PC-9 (cell line): ENCODE measurements at regions not wholly inside any gene's neighbourhood (a gene's known extent, or its start where the extent isn't known, plus 50 kb on each side); places are given as distances from the start of the nearest gene placed in this dataset.
A peak's percentile ranks its signal among the peaks of the same experiment; 100 is the strongest.

Source experiments
- BruUV-seq: library from RNA; stranded (reverse); fragments of 400-500 nt; replicated peaks from 2 replicates; lab custom pipeline; 2021; lab: Mats Ljungman, UMichigan
- CTCF ChIA-PET: fragments of 300-600 bp; sonication (Branson Sonifier 250); formaldehyde crosslinking; loops from one replicate; lab custom pipeline; 2022; ENCODE audit warnings: antibody characterized with exemption; lab: Charles Lee
- POLR2A ChIA-PET: fragments of 300-600 bp; sonication (Branson Sonifier 250); formaldehyde crosslinking; loops from one replicate; lab custom pipeline; 2022; ENCODE audit warnings: antibody characterized with exemption; ENCODE audit not compliant: unreplicated experiment; lab: Charles Lee
- DNase-seq, 2 experiments: peaks; one replicate each; pipeline versions ENCODE4 v3.0.0 to v3.0.0-alpha.2; 2015 to 2022; ENCODE audit warnings: mixed read lengths in 1 of 2
- H2AFZ ChIP-seq: fragments of 200-600 bp; sonication (generic); 2 replicates; pipeline ENCODE4 v1.8.1; 2017; ENCODE audit warnings: antibody characterized with exemption
- H3F3A ChIP-seq: fragments of 200-600 bp; sonication (generic); 2 replicates; pipeline ENCODE4 v1.8.1; 2017; ENCODE audit warnings: antibody characterized with exemption, mild to moderate bottlenecking, low read depth; ENCODE audit not compliant: insufficient read depth
- H3K27ac ChIP-seq: fragments of 200-600 bp; sonication (generic); 2 replicates; pipeline ENCODE4 v1.6.1; 2016; ENCODE audit warnings: mixed run types
- H3K27me3 ChIP-seq: fragments of 200-600 bp; sonication (generic); 2 replicates; pipeline ENCODE4 v1.6.1; 2016; ENCODE audit warnings: low read depth, mixed run types; ENCODE audit not compliant: insufficient read depth
- H3K36me3 ChIP-seq: fragments of 200-600 bp; sonication (generic); 2 replicates; pipeline ENCODE4 v1.6.1; 2016; ENCODE audit warnings: low read depth, mixed run types
- H3K4me1 ChIP-seq: fragments of 200-600 bp; sonication (generic); replicated peaks from 2 replicates; pipeline ENCODE4 v1.6.1; 2016; ENCODE audit warnings: mixed run types; ENCODE audit not compliant: insufficient read depth
- H3K4me2 ChIP-seq: fragments of 200-600 bp; sonication (generic); 2 replicates; pipeline ENCODE4 v1.6.1; 2017; ENCODE audit warnings: mixed run types
- H3K4me3 ChIP-seq: fragments of 200-600 bp; sonication (generic); 2 replicates; pipeline ENCODE4 v1.6.1; 2016; ENCODE audit warnings: mixed run types
- H3K79me2 ChIP-seq: fragments of 200-600 bp; sonication (generic); 2 replicates; pipeline ENCODE4 v1.6.1; 2017; ENCODE audit warnings: low read depth, mixed run types
- H3K9me2 ChIP-seq: fragments of 200-600 bp; sonication (generic); 2 replicates; pipeline ENCODE4 v1.8.1; 2017; ENCODE audit warnings: mild to moderate bottlenecking; ENCODE audit not compliant: insufficient read depth
- H3K9me3 ChIP-seq: fragments of 200-600 bp; sonication (generic); 2 replicates; pipeline ENCODE4 v1.8.1; 2016; ENCODE audit warnings: low read depth; ENCODE audit not compliant: insufficient read depth
- H4K20me1 ChIP-seq: fragments of 200-600 bp; sonication (generic); 2 replicates; pipeline ENCODE4 v1.8.1; 2017; ENCODE audit not compliant: insufficient read depth
- EZH2 ChIP-seq: fragments of 200-600 bp; sonication (generic); IDR thresholded peaks from 2 replicates; pipeline ENCODE4 v1.8.0; 2017; ENCODE audit warnings: antibody characterized with exemption, low read depth
- intact Hi-C: fragments of 100-400 bp; cut with micrococcal nuclease; formaldehyde crosslinking; loops from one replicate; pipeline ENCODE4 v1.10.0; 2022; ENCODE audit not compliant: unreplicated experiment
- TF ChIP-seq, protein P1 (sequence below): fragments of 200-600 bp; sonication (generic); conservative IDR thresholded peaks from 2 replicates; pipeline ENCODE4 v1.6.1; 2017; ENCODE audit warnings: mixed run types, antibody characterized with exemption, mild to moderate bottlenecking, moderate library complexity

DNA sequence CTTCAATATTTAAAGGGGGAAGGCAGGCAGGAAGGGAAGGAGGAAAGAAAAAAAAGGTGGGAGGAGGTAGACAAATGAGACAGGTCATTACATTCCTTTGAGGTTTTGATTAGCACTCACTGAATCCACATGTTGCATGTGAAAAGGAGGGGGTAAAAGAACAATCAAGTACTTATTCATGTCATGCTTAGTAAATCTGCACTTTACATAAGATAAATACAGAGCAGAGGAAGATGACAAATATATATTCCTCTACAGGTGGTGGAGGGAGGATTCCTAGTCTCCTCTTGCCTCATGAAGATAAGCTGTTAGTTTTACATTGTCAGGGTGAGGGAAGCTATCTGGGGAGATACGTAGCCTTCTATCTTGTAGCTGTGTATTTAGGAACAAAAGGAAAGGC lies 1645.4 kb upstream of the SPRY2 start:
- BruUV-seq = no TSS peak
- POLR2A ChIA-PET = no interaction called here
- CTCF ChIA-PET = no interaction called here
- Histone ChIP-seq H3K27me3 (no peaks in the 10 kb centered on the region), H3K79me2 (no peaks in the 10 kb centered on the region), H3F3A (no peaks in the 10 kb centered on the region), H3K9me3 (no peaks in the 10 kb centered on the region), H3K27ac (no peak overlapping the region), H3K36me3 (no peaks in the 10 kb centered on the region), H3K4me3 (no peak overlapping the region), H3K4me2 (no peak overlapping the region), H4K20me1 (no peaks in the 10 kb centered on the region), H3K4me1 (no peaks in the 10 kb centered on the region), H2AFZ (no peak overlapping the region), H3K9me2 (no peaks in the 10 kb centered on the region)
- no peak for TF ChIP-seq EZH2
- TF ChIP-seq, protein P1, sequence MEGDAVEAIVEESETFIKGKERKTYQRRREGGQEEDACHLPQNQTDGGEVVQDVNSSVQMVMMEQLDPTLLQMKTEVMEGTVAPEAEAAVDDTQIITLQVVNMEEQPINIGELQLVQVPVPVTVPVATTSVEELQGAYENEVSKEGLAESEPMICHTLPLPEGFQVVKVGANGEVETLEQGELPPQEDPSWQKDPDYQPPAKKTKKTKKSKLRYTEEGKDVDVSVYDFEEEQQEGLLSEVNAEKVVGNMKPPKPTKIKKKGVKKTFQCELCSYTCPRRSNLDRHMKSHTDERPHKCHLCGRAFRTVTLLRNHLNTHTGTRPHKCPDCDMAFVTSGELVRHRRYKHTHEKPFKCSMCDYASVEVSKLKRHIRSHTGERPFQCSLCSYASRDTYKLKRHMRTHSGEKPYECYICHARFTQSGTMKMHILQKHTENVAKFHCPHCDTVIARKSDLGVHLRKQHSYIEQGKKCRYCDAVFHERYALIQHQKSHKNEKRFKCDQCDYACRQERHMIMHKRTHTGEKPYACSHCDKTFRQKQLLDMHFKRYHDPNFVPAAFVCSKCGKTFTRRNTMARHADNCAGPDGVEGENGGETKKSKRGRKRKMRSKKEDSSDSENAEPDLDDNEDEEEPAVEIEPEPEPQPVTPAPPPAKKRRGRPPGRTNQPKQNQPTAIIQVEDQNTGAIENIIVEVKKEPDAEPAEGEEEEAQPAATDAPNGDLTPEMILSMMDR = no peak
- intact Hi-C loops = no loop called here
- no peak for DNase-seq

- Histone ChIP-seq H3K36me3 (no peaks in the 10 kb centered on the region), H4K20me1 (no peaks in the 10 kb centered on the region), H3K4me2 (no peak overlapping the region), H3K27me3 (no peaks in the 10 kb centered on the region), H3K4me1 (no peaks in the 10 kb centered on the region), H3F3A (no peaks in the 10 kb centered on the region), H3K79me2 (no peaks in the 10 kb centered on the region), H2AFZ (no peak overlapping the region), H3K9me3 (no peaks in the 10 kb centered on the region), H3K4me3 (no peak overlapping the region), H3K9me2 (no peaks in the 10 kb centered on the region), H3K27ac (no peak overlapping the region)
- TF ChIP-seq, protein P1 = 0 out of 2 replicates have a peak, but pooled peaks have one; percentile 18
- no peak for TF ChIP-seq EZH2
- no TSS peak for BruUV-seq
- ChIA-PET CTCF (no interaction called here), POLR2A (no interaction called here)
- intact Hi-C loops = no loop called here
- DNase-seq = no peak
Observed at GRCh38 chr13:81957121-81957520, 1616.2 kb upstream of the SPRY2 start.

GRCh38 chr13:81929988-81930387 lies 1589.1 kb upstream of the SPRY2 start:
- Histone ChIP-seq H3K4me1 (no peaks in the 10 kb centered on the region), H4K20me1 (no peaks in the 10 kb centered on the region), H3K9me3 (no peaks in the 10 kb centered on the region), H3K4me2 (no peak overlapping the region), H3K4me3 (no peak overlapping the region), H3K9me2 (no peaks in the 10 kb centered on the region), H3K27ac (no peak overlapping the region), H3K27me3 (no peaks in the 10 kb centered on the region), H3K36me3 (no peaks in the 10 kb centered on the region), H2AFZ (no peak overlapping the region), H3F3A (no peaks in the 10 kb centered on the region), H3K79me2 (no peaks in the 10 kb centered on the region)
- TF ChIP-seq EZH2 = no peak
- TF ChIP-seq, protein P1 = peak; percentile 48; the same call in 1 of the 2 replicates
- intact Hi-C loops = no loop called here
- BruUV-seq = no TSS peak
- ChIA-PET POLR2A (no interaction called here), CTCF (no interaction called here)
- DNase-seq = no peak
